Erythroblast (primary cell): ENCODE measurements at regions not wholly inside any gene's neighbourhood (a gene's known extent, or its start where the extent isn't known, plus 50 kb on each side); places are given as distances from the start of the nearest gene placed in this dataset.

Experiments
- GATA1 ChIP-seq: IDR thresholded peaks from 2 replicates; pipeline ENCODE4 v1.6.1; 2011; ENCODE audit warnings: low read depth, mild to moderate bottlenecking, control low read depth, low read length, moderate library complexity
- POLR2A ChIP-seq: IDR thresholded peaks from 2 replicates; pipeline ENCODE4 v1.6.1; 2011; ENCODE audit warnings: mild to moderate bottlenecking, low read length

DNA sequence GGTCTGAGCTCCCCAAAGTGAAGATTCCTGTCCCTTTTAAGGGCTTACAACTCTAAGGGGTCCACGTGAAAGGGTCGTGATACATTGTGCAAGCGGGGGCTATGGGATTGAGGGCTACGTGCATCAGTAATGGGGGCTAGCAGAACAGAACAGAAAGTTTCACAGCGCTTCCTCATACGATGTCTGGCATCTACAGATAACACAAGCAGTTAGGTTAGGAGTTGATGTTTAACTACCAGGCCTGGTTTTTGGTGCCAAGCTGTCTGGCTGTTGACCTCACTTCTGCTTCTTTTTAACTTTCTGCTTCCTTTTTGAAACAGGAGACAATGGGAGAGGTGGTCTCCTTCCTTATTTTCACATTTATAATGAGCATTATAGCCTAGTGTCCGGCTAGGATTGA lies 368.6 kb upstream of the CXorf51A start:
- TF ChIP-seq POLR2A (no peak), GATA1 (no peak)
